HG03354 (cell line): ENCODE measurements at regions not wholly inside any gene's neighbourhood (a gene's known extent, or its start where the extent isn't known, plus 50 kb on each side); places are given as distances from the start of the nearest gene placed in this dataset.

ENCODE experiments used
- ATAC-seq: cut with Tn5 transposase; IDR thresholded peaks from one replicate; pipeline ENCODE4 v1.9.1; 2021; ENCODE audit warnings: mild to moderate bottlenecking; ENCODE audit not compliant: unreplicated experiment, poor library complexity, severe bottlenecking

DNA sequence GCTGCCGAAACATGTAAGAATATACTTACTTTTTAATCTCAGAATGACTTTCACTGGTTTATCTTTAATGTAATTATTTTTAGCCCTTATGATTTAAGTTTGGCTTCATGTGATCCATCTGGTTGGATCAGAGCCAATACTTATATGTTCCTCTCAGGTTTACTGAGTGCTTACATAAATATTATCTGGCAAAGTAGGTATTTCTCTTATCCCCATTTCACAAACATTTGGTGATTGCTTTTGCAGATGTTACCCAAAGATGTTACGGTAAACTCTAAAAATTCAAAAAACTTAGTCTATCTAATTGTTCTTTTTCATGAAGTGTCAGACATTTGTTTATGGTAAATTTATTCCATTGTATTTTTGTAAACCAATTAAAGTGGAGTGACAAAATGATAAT lies 115.0 kb upstream of the TLL1 start:
- no peak for ATAC-seq

DNA sequence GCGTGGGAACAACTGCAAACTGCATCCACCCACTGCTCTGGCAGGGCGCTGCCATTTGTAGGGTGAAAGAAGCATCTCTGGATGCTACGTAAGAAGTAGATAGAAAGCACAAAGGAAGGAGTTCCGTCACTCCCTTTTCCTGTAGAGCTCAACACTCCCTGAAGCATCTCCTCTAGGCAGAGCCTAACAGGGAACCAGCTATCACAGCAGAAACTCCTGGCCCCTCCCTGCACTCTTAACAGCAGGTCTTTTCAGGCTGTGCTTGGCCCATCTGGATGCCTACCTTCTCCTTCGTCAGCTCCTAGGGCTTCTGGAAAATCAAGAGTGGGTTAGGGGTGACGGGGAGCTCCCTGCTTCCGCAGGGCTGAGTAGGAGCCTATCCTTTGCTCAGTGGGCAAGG lies 112.9 kb upstream of the TLL1 start:
- no peak for ATAC-seq

DNA sequence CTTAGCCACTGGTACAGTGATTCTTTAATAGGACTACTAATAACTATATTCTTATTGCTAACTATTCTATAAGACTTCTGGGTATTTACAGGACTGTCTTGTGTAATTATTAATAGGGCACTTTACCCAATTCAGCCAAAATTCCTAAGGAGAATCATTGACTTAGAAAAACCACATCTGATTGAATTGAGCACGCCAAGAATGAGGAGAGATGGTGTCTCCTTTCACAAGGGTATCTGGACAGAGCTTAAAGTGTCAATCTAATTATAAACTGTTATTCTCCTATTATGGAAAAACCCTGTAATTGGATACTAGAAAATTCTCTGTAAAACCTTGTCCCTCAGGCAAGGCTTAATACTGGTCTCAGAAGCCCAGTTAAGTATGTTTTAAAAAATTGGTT lies 111.1 kb upstream of the TLL1 start:
- no peak for ATAC-seq

DNA sequence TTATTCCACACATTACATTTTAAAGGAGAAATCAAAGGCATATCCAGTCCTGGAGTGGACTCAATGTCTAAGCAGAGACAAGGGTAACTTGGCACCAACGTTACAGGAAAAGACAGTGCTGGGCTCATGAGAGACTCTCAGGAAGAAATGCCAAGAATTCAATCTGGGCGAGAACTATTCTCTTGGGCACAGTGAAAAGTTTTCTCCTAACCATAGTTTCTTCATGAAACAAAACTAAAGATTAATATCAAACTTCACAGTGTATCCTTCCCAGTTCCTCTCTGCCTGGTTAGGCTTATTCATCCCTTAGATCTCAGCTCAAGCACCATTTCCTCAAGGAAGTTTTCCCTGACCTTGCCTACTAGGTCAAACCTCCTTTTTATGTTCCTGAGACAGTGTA lies 109.4 kb upstream of the TLL1 start:
- no peak for ATAC-seq

DNA sequence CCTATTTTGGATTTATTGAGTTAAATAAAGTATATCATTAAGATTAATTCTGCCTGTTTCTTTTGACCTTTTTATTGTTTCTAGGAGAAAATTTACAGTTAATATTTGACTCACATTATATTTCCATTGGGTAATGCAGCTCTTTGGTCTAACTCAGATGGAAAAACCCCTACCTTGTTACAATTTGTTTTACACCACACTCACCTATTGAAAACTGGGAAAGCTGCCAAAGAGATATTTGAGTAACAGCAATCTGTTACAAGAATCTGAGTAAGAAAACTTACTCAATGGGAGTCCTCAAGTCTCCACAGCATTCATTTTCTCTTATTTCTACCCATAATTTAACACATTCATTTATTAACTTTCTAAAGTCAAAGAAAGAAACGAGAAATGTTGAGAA lies 108.0 kb upstream of the TLL1 start:
- ATAC-seq = no peak

DNA sequence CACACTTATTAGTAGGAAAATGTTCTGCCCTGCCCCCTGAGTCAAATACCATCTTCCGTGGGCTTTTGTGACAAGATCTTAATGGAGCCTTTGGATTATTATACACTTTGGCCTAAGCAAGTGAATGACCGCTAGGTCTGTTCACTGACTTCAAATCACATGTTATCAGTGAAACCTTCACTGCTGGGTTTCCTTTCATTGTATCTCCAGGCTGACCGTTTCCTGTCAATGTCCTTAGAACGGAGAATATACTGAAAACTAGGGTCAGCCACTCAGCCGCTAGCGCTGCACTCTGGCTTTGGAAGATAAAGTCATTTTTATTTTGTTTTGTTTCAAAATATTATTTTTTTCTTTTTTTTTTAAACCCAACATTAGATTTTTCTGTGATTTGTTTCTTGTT lies 107.0 kb upstream of the TLL1 start:
- ATAC-seq = no peak

DNA sequence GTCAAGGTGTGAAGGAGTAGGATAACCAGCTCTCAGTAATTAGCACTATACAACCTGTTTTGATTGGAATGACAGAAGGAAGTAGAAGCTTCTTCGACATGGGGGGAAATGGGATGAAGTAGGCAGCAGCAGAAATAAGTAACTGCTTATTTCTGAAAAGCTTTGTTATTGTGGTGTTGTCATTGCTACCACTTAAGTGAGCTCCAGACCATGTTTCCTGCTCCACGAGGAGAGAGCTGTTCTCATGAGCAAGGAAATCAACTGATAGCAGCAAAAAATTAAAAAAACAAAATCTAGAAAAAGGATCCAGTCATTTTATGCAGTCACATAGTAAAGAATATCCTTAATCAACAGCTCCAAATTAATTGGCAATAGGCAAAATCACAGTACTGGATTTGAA lies 106.1 kb upstream of the TLL1 start:
- ATAC-seq = no peak

DNA sequence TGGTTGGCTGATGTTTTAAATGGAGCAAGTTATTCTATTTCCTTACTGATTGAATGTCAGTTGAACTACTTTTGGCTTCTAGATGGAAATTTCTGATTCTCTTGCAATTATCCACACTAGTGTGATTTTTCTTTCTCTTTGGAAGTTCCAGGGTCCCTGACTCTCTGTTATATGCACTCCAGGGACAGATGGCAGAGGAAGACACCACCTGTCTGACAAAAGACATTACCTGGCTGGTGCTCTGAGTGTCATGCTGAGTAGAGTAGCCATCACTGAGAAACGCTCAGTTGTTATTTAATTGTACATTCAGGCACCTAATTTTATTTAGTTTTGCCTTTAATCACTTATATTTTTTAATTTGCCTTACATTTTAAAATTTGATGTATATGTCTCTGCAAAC lies 105.4 kb upstream of the TLL1 start:
- no peak for ATAC-seq

DNA sequence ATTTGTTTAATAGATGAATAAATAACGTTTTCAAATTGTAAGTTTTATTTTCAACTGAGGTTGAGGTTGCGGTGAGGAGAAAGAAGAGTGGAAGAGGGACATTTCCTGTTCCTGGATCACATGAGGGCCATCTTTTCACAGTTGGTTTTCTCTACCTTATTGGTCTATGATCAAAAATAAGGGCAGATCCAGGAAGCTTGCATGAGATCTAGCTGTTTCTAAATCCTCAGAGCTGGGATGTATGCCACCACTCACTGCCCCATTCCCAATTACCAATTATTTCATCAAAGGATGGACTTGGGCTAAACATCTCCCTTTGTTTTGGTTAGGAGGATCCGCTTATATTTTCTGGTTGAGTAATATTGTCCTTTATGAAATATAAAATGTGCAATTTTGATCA lies 104.8 kb upstream of the TLL1 start:
- ATAC-seq = no peak

DNA sequence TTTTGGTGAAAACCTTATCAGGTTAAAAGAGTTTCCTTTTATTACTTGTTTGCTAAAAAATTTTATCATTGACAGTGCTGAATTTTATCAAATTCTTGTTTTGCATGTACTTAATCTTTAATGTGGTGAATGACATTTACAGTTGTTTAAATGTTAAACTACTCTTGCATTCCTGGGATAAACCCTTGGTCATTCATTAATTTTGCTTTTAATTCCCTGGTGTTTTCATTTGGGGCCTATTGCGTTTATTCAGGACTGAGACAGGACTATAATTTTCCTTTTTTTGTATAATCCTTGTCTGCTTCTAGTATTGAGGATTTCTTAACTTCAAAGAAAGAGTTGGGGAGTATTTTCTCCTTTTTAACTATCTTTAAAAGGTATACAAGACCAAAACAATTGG lies 98.7 kb upstream of the TLL1 start:
- no peak for ATAC-seq

DNA sequence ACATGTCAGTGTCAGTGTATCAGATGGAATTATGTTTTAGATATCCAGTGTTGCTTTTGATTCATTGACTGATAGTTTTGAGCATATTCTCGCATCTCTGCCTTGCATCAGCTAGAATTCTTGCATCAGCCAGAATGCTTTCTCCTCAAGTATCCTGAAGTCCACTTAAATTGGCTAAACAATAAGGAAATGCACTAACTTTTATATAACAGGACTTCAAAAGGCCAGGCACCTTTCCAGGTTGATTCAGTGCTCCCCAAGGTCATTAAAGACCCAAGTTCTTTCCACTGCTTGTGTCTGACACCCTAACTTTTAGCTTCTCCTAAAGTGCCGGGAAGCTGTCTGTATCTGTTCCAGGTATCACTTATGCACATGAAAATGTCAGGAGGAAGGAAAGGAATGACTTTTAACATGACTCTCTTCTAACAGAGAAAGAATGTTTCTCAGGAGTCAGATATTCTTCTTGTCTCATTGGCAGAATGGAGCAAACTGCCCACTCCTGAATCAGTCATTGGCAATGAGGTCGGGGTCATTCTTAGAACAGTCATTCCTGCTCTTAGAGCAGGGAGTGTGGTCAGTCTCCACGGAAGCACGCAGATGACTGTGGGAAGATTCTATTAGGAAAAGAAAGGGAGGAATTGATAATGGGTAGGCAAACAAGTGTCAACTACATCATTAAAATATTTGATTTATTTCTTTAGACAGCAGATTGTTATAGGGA lies 92.9 kb upstream of the TLL1 start:
- no peak for ATAC-seq

DNA sequence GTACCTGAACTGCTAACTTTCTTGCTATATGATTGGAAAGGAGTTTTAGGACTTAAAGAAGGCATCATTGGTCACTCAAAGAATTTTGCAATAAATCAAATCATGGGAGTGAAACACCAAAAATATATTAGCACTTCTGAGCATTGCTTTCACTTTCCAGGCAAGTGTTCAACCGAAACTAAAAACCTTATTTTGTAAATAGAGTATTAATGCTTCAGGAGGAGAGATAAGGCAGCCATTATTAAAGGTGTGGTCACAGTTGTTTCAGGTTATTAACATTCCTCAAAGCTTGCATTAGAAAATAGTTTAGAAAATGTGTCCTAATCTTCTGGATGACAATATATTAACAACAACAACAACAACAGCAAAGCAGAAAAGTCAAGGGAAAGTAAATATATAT lies 92.3 kb upstream of the TLL1 start:
- ATAC-seq = no peak

DNA sequence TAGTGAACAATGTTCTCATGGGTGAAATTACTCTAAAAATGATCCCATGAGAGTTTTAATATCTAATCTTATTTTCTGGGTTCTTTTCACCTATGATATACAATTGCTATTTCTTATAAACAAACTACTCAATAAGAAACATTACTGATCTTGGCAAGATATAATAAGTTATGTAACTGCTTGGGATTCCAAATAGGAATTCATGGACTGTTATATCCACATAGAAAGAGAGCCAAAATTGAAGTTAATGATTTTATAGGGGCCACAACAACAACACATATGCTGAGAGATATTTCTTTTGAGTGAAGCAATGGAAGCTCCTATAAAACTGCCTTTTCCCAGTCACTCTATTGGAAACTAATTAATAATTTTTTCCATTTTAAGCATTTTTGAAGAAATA lies 90.4 kb upstream of the TLL1 start:
- no peak for ATAC-seq

DNA sequence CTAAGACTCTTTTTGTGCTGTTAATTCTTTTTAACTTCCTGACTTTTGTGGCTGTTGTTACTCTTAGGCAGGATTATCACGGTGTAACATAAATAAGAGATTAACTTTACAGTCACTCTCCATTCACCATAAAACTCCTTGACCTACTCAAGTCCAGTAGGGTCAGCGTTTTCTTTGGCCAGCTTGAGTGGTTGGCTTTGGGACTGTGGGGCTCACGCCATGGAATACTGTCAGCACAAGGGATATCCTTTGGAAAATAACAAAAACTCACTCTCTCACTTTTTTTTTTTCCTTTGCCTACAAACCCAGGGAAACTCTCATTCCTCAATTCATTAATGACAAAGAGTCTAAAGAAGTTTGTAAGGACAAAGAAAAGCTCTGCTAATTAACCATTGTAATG lies 89.4 kb upstream of the TLL1 start:
- ATAC-seq = no peak

DNA sequence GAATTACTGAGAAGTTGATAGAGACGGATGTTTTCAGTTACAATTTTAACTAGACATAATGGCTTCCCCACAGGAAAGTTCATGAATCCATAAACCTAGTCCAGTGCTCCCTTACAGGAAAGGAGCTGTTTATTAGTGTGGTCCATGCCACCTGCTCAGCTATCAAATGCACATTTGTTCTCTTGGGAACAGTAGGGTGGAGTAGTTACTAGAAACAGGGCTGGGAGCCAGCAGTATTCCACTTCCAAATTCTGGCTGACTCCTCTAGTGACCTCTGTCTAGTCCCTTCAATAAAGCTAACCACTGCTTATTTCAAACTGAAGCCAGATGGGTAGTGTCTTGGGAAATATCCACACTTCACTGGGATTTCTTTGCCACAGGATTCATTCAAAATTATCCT lies 88.4 kb upstream of the TLL1 start:
- ATAC-seq = no peak

DNA sequence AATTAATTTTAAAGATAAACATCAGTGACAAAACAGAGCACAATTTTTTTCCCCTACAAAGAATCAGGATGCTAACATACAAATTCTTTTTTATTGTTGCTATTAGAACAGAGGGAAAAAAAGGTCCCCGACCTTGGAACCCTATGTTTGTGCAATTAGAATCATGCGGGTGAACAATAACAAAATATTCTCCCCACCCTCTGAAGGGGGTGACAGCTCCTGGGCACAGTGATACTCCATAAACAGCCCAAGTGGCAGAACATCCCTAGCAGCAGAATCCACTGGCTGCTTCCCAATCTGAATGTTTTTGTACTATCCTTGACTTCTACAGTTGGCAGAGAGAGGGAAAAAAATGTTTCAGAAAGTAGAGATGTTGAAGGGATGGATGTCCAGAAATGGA lies 87.7 kb upstream of the TLL1 start:
- no peak for ATAC-seq

DNA sequence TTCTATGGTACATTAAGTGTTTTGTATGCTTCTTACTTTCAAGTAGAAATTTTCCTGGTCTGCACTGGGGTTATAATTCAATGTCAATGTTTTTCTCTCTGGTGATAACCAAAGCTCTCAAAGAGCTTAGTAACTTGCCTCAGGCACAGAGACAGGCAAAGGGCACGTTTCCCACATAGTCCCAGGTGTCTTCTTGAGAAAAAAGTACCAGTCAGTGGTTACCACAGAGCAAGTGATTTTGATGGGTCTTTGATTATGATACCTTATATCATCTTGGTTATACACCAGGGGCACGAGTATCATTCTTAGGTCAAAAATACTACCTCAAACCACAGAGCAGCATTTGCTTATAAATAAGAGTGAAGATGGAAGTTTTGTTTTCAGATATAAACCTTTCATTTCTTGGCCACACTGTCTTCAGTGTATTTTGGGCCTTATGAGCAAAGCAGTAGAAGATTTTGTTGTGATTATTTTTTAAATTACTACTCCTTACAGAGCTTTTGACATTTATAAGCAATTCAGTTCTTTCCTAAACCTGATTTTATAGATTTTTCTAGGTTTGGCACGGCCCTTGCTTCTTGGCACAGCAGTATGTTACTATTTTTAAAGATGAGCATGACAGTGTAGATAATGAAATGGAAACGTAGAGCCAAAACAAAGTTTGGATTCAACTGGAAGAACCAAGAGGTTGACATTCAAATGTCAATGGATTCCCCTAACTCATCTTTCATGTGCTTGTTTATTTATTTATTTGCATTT lies 85.3 kb upstream of the TLL1 start:
- no peak for ATAC-seq

DNA sequence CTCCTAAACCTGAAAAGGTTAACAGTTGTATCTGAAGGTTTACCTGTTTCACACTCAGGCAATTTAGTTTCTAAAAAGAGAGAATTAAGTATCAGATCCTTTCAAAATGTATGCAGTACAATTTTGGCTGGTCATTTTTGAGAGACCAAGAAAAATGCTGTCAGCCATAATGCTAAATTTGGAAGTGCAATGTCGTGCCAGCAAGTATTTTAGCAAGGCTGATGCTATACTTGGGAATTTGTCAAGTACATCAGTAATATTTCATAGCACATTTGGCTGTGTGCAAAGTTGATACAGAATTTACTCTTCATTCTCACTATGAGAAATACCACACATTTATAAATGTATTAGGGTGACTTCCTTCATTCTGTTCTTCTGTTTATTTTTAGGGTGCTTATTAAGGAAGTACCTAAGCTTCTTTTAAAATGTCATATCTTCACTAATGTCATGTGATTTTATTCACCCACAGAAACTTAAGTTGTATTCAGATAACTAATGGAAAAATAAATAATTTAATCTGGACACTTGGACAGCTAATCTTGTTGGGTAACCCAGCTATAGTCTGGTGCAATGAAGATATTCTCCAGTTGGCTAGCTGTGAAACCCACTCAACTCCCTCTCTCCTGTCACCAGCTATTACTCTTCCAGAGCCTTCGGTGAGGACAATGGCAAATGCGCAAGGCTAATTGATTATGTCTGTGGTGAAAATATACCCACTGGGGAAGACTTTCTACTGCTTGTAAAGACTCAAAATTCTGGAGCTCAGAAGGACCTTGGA lies 84.2 kb upstream of the TLL1 start:
- ATAC-seq = no peak

DNA sequence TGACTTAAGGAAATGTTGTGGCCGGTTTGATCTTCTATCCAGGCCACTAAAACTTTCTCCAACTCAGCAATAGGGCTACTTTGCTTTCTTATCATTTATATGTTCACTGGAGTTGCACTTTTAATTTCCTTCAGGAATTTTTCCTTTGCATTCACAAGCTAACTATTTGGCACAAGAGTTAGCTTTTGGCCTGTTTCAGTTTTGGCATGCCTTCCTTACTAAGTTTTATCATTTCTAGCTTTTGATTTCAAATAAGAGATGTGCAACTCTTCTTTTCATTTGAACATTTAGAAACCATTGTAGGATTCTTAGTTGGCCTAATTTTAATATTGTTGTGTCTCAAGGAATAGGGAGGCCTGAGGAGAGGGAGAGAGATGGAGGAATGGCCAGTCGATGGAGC lies 79.8 kb upstream of the TLL1 start:
- ATAC-seq = no peak

DNA sequence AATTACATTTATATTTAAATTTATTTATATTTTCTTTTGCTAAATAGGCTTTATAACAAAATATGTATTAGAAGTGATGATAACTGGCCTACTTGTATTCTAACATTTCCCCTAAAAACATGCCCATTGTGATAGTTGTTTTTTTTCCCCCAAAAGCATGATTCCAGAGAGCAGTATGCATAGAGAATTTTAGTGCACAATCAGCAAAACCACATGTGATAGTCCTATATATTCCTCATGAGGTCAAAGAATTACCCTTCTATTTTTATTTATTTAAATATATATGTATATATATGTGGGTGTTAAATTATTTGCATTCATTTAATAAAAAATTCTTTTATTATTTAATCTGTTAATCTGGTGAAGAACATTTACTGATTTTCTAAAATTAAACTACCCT lies 78.2 kb upstream of the TLL1 start:
- ATAC-seq = no peak

DNA sequence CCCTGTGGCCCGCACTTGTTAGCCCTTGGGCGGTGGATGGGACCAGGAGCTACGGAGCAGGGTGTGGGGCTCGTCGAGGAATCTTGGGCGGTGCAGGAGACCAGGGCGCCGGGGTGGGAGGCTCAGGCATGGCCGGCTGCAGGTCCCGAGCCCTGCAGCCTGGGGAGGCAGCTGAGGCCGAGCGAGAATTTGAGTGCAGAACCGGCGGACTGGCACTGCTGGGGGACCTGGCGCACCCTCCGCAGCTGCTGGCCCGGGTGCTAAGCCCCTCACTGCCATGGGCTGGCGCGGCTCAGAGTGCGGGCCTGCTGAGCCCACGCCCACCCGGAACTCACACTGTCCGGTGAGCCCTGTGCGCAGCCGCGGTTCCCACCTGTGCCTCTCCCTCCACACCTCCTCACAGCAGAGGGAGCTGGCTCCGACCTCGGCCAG lies 73.6 kb upstream of the TLL1 start:
- no peak for ATAC-seq
